ENCODE measurements at regions not wholly inside any gene's neighbourhood (a gene's known extent, or its start where the extent isn't known, plus 50 kb on each side); places are given as distances from the start of the nearest gene placed in this dataset.

DNA sequence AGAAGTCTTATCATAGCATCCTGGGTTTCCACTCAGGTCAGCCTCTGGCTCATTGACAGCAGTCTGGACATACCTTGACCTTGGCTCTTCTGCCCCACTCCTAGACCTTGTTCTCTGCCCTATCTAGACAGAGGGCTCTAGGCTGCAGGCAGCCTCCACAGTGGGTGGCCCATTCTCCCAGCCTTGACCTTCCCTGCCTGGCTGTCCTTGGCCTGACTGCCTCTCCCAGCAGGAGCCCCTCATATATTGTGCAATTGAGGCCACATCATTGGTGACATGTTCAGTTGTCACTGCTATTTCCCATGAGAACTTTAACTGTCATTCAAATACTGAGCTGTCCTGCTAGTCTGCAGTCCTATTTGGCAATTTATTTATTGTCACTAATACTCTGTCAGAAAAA, 503.4 kb downstream of the PLXNA4 start:
- no peak overlapping the region for H3K27ac Mint-ChIP-seq
- ATAC-seq (replicated peaks), result no peak
- H3K9me3 Mint-ChIP-seq, result no peaks in the 10 kb centered on the region
- DNase-seq, result no peak
- no peaks in the 10 kb centered on the region for H3K4me1 Mint-ChIP-seq (ENCODE audit: low read depth in 2 of 2)
- no peaks in the 10 kb centered on the region for H3K36me3 Mint-ChIP-seq (ENCODE audit: insufficient read depth)
- H3K27me3 Mint-ChIP-seq, result peaks cover 20 to 27% of the 10 kb centered on the region in 2 donors
- no peak overlapping the region for H3K4me3 Mint-ChIP-seq

DNA sequence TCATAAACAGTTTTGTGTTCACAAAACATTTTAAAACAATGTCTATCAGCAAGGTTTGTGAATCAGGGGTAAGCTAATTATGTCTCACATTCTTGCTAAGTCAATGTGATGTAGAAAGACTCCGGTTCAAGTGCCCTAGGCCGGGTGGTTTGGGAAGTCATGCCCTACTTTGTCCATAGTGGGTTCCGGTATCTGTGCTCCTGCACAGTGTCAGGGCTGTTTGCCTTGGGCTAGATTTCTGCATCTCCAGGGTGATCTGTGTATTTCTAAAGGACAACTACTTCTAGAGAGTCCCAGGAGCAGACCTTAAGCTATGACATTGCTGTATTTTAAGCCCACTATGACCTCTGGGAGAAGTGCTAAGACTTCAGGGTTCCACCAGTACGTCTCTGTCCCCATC, 504.1 kb downstream of the PLXNA4 start:
- DNase-seq, result no peak
- peaks cover 13 to 20% of the 10 kb centered on the region in 2 donors for H3K27me3 Mint-ChIP-seq
- no peaks in the 10 kb centered on the region for H3K4me1 Mint-ChIP-seq (ENCODE audit: low read depth in 2 of 2)
- no peak overlapping the region for H3K4me3 Mint-ChIP-seq
- H3K27ac Mint-ChIP-seq, result no peak overlapping the region
- no peak for ATAC-seq (replicated peaks)
- no peaks in the 10 kb centered on the region for H3K36me3 Mint-ChIP-seq (ENCODE audit: insufficient read depth)
- H3K9me3 Mint-ChIP-seq, result no peaks in the 10 kb centered on the region

- DNase-seq (no peak), ATAC-seq (replicated peaks) (no peak)
- Mint-ChIP-seq H3K27me3 (peaks cover 5 to 11% of the 10 kb centered on the region in 2 donors), H3K36me3 (ENCODE audit: insufficient read depth) (no peaks in the 10 kb centered on the region), H3K27ac (no peak overlapping the region), H3K9me3 (no peaks in the 10 kb centered on the region), H3K4me1 (ENCODE audit: low read depth in 2 of 2) (no peaks in the 10 kb centered on the region), H3K4me3 (no peak overlapping the region)
Observed at GRCh38 chr7:132069306-132069705, 507.0 kb downstream of the PLXNA4 start.

DNA sequence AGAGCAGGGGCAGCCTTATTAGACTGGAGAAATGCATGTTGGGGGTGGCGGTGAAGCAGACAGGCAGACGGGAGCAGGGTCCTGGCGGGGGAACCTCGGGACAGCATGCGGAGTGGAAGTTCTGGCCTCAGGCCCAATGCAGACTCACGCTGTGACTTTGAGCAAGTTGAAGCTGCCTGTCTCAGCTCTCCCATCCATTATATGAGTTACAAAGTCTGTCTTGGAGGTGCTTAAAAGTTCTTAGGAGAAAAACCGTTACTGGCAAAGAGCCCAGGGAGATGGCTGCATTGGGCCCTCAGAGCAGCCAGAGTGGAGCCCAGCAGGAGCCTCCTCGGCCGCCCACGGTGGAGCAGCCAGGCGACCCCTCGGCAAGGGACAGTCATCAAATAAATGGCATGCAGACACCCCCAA, 509.5 kb downstream of the PLXNA4 start:
- Mint-ChIP-seq H3K27me3 (peaks cover 5 to 16% of the 10 kb centered on the region in 2 donors), H3K27ac (no peak overlapping the region), H3K36me3 (ENCODE audit: insufficient read depth) (no peaks in the 10 kb centered on the region), H3K9me3 (no peaks in the 10 kb centered on the region), H3K4me3 (no peak overlapping the region), H3K4me1 (ENCODE audit: low read depth in 2 of 2) (no peaks in the 10 kb centered on the region)
- DNase-seq (no peak), ATAC-seq (replicated peaks) (no peak)

GRCh38 chr7:132065989-132066603, 509.7 kb upstream of the PODXL start:
- Mint-ChIP-seq H3K9me3 (no peaks in the 10 kb centered on the region), H3K4me3 (no peak overlapping the region), H3K36me3 (ENCODE audit: insufficient read depth) (no peaks in the 10 kb centered on the region), H3K4me1 (ENCODE audit: low read depth in 2 of 2) (no peaks in the 10 kb centered on the region), H3K27ac (no peak overlapping the region), H3K27me3 (peaks cover 5 to 16% of the 10 kb centered on the region in 2 donors)
- DNase-seq (no peak), ATAC-seq (replicated peaks) (no peak)

DNA sequence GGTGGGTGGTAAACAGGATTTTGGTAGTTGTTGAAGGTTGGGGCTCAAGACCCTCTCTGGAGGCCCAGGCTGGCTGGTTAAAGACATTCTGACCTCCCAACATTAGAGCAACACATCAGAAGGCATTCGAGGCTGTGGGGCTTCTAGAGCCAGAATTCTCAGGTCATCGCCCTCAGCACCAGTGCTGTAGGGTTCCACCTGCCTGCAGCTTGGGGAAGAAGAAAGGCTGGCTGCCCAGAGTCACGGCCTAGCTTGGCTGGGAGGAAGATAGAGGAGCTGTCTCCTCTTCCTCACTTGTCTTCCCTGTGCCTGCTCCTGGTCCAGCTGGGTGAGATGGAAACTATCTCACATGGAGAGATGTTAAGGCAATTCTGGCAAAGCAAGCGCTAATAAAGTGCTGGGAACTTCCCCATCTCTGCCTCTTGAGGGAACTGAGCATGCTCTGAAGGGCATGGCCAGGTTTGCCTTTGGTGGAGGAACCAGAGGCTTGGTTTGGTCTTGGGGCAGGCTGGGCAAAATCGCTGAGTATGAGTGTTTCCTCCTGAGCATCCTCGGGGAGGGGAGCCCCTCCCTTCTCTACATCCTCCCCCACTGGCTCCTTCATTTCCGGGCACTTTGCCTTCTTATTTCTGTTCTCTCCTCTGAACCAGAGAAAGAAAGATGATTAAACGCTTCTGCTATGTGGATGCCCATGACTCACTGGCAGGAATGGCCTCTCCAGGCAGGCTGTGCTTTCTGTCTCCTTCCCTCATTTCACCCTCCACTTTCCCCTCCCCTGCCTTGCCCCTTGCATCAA, 509.0 kb upstream of the PODXL start:
- ATAC-seq (replicated peaks), result no peak
- Mint-ChIP-seq H3K9me3 (no peaks in the 10 kb centered on the region), H3K27ac (no peak overlapping the region), H3K4me3 (no peak overlapping the region), H3K4me1 (ENCODE audit: low read depth in 2 of 2) (no peaks in the 10 kb centered on the region), H3K27me3 (peaks cover 5 to 16% of the 10 kb centered on the region in 2 donors), H3K36me3 (ENCODE audit: insufficient read depth) (no peaks in the 10 kb centered on the region)
- DNase-seq, result no peak

DNA sequence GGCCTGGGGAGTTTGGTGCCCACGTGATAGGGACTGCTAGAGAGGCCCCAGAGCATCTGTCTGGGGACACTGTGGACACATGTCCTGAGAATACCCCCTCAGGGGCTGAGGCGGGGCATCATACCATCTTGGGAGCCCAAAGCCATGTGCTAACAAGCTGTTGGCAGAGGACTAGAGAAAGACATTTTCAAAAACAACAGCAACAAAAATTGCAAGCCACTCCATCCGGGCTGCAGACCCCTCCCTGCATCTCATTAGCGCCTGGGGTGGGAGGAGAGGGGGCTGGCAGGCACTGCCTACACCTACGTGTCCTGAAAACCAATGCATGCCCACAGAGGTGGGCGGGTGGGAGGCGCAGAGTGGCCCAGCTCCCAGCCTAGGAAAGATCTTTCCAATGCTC, 507.4 kb upstream of the PODXL start:
- no peak for DNase-seq
- H3K27ac Mint-ChIP-seq, result no peak overlapping the region
- H3K27me3 Mint-ChIP-seq, result peaks cover 10 to 29% of the 10 kb centered on the region in 2 donors
- ATAC-seq (replicated peaks), result no peak
- peaks cover 0 to 2% of the 10 kb centered on the region in 2 donors for H3K9me3 Mint-ChIP-seq
- H3K4me1 Mint-ChIP-seq (ENCODE audit: low read depth in 2 of 2), result no peaks in the 10 kb centered on the region
- no peaks in the 10 kb centered on the region for H3K36me3 Mint-ChIP-seq (ENCODE audit: insufficient read depth)
- no peak overlapping the region for H3K4me3 Mint-ChIP-seq

- ATAC-seq (replicated peaks) (no peak), DNase-seq (no peak)
- Mint-ChIP-seq H3K27ac (no peak overlapping the region), H3K9me3 (peaks cover 4 to 6% of the 10 kb centered on the region in 2 donors), H3K4me3 (no peak overlapping the region), H3K27me3 (peaks cover 10 to 30% of the 10 kb centered on the region in 2 donors), H3K36me3 (ENCODE audit: insufficient read depth) (no peaks in the 10 kb centered on the region), H3K4me1 (ENCODE audit: low read depth in 2 of 2) (no peaks in the 10 kb centered on the region)
Observed at GRCh38 chr7:132061937-132062336, 505.5 kb upstream of the PODXL start.

DNA sequence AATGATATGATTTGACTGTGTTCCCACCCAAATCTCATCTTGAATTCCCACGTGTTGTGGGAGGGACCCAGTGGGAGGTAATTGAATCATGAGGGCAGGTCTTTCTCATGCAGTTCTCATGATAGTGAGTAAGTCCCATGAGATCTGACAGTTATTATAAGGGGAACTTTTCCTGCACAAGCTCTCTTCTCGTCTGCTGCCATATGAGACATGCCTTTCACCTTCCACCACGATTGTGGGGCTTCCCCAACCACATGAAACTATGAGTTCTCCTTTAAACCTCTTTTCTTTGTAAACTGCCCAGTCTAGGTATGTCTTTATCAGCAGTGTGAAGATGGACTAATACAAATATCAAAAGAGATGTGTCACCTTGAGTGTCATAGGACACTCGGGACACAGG, 502.7 kb upstream of the PODXL start:
- DNase-seq (no peak), ATAC-seq (replicated peaks) (no peak)
- peaks cover 4 to 6% of the 10 kb centered on the region in 2 donors for H3K9me3 Mint-ChIP-seq
- no peaks in the 10 kb centered on the region for H3K36me3 Mint-ChIP-seq (ENCODE audit: insufficient read depth)
- no peaks in the 10 kb centered on the region for H3K4me1 Mint-ChIP-seq (ENCODE audit: low read depth in 2 of 2)
- peaks cover 5 to 31% of the 10 kb centered on the region in 2 donors for H3K27me3 Mint-ChIP-seq
- H3K27ac Mint-ChIP-seq, result no peak overlapping the region
- no peak overlapping the region for H3K4me3 Mint-ChIP-seq

DNA sequence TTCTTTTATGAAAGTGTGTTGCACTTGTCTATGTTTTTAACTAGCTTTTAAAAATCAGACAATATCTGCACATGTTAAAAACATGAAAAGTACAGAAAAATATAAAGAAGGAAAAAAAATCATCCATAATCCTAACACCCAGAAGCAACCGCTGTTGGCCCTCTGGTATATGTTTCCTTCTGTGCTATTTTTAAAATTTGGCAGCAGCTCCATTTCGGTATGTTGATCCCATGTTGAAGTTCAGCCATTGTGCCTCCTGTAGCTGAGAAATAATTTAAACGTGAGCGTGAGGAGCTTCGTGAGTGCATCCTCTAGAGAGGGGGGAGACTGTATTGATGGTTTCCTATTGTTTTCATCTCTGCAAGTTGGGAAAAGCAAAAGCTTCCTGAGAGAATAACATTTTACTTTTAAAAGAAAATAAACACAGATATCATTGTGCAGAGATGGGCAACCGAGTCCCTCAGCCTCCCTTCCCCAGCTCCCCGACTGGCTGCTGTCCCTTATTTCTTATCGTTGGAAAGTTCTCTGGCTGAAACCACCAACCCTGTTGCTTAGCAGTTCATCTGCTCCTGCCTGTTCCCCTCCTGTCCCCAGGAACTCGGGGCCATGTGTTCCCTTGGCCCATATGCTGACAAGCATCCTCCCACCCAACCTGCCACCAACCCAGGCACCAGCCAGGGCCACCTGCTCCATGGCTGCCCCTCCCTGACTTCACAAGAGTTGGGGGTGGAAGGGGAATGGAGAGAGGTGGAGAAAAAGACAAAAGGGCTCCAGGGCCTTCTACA, 499.1 kb upstream of the PODXL start:
- DNase-seq (no peak), ATAC-seq (replicated peaks) (no peak)
- Mint-ChIP-seq H3K4me1 (ENCODE audit: low read depth in 2 of 2) (no peaks in the 10 kb centered on the region), H3K9me3 (peaks cover 4 to 6% of the 10 kb centered on the region in 2 donors), H3K27ac (no peak overlapping the region), H3K27me3 (peaks cover 5 to 57% of the 10 kb centered on the region in 2 donors), H3K4me3 (no peak overlapping the region), H3K36me3 (ENCODE audit: insufficient read depth) (no peaks in the 10 kb centered on the region)

DNA sequence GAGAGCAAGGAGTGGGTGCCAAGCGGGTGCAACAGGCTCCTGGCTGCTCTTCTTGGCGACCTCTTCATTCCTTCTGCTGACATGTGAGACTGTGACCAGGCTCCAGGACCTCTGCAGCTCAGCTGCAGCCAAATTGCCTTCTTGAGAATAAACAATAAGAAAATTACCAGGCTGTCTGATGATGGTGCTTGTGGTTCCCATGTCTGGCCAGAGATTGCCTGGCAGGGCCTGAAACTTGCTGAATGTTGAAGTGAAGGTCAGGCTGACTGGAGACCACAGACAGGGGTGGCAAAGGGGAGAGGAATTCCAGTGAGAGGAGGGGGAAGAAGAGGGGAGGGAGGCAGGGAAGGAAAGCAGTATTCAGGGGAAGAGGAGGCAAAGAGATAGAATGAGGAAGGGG, 497.4 kb upstream of the PODXL start:
- Mint-ChIP-seq H3K4me3 (no peak overlapping the region), H3K9me3 (peaks cover 2 to 6% of the 10 kb centered on the region in 2 donors), H3K4me1 (ENCODE audit: low read depth in 2 of 2) (no peaks in the 10 kb centered on the region), H3K27ac (no peak overlapping the region), H3K36me3 (ENCODE audit: insufficient read depth) (no peaks in the 10 kb centered on the region), H3K27me3 (peaks cover 11 to 54% of the 10 kb centered on the region in 2 donors)
- no peak for ATAC-seq (replicated peaks)
- DNase-seq, result no peak

DNA sequence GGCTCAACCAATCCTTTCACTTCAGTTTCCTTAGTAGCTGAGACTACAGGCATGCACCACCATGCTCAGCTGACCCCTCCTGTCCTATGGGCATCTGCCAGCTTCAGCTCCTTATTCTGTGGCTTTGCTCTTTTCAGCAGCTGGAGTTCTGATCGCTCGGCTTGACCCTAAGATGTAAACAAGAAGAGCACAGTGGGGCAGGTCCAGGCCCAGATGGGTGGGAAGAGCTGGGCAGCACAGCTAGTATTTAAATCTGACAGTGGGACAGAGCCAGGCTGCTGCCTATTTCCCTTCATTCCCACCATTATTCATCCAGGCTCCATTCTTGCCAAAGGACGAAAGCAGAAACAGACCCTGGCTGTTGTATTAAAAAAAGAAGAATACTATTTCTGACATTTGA, 494.9 kb upstream of the PODXL start:
- Mint-ChIP-seq H3K4me1 (ENCODE audit: low read depth in 2 of 2) (no peaks in the 10 kb centered on the region), H3K27ac (no peak overlapping the region), H3K36me3 (ENCODE audit: insufficient read depth) (no peaks in the 10 kb centered on the region), H3K9me3 (no peaks in the 10 kb centered on the region), H3K27me3 (peaks cover 11 to 46% of the 10 kb centered on the region in 2 donors), H3K4me3 (no peak overlapping the region)
- DNase-seq, result no peak
- ATAC-seq (replicated peaks), result no peak

DNA sequence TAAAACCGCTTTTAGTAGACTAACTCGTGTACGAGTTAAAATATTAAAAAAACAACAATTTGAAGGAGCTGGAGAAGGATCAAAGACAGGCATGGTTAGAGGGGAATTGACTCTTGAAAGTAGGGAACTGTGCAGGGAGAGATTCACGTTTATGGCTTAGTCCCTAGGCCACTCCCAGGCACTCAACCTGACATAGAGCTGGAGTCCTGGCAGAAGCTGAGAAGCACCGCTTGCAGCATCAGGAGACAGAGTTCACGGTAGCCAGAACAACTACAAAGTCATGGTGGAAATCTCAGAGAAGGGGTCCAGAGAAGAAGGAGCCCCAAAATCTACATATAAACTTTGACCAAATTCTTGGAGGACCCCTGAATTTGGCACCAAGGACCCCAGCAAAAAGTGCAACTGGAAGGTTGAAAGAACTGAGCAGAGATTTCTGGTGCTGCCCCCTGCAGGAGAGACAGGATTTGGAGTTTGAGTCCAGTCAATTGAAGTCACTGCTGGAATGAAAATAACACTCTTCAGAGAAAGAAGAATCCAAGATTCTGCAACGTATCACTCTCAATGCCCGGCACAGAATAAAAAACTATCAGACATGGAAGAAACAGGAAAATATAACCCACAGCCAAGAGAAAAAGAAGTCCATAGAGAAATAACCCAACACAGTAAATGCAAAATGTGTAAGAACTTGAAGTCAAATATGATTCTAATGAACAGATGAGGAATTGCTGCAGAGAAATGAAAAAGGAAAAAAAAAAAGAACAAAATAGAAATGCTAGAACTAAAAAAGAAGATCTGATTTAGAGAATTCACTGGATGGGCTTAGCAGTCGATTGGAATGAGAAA, 493.3 kb upstream of the PODXL start:
- Mint-ChIP-seq H3K4me3 (no peak overlapping the region), H3K9me3 (no peaks in the 10 kb centered on the region), H3K4me1 (ENCODE audit: low read depth in 2 of 2) (no peaks in the 10 kb centered on the region), H3K36me3 (ENCODE audit: insufficient read depth) (no peaks in the 10 kb centered on the region), H3K27ac (no peak overlapping the region), H3K27me3 (peaks cover 11 to 42% of the 10 kb centered on the region in 2 donors)
- DNase-seq, result no peak
- ATAC-seq (replicated peaks), result no peak

Measured in effector memory CD8-positive, alpha-beta T cell (primary cell).